ENCODE measurements at regions not wholly inside any gene's neighbourhood (a gene's known extent, or its start where the extent isn't known, plus 50 kb on each side); places are given as distances from the start of the nearest gene placed in this dataset.

- TF ChIP-seq E4F1 (IDR thresholded peaks at IDR 0.05; ENCODE audit: borderline replicate concordance, partially characterized antibody) (no peak), NFIC (IDR thresholded peaks at IDR 0.05; ENCODE audit: low read depth, low read length) (no peak), KDM1A (IDR thresholded peaks at IDR 0.05; ENCODE audit: borderline replicate concordance) (no peak), IRF3 (IDR thresholded peaks at IDR 0.05) (no peak), ZBTB11 (CRISPR knock-in tag; IDR thresholded peaks at IDR 0.05) (no peak)
Observed at GRCh38 chr10:117905404-117905803, 141.3 kb downstream of the RAB11FIP2 start (continued).

- Histone ChIP-seq H3K4me3 (no peak overlapping the region), H3K79me2 (ENCODE audit: control insufficient read depth, insufficient read depth, low read length) (no peaks in the 10 kb centered on the region), H3K9ac (ENCODE audit: control insufficient read depth, insufficient read depth, low read length) (no peak overlapping the region), H3K4me1 (ENCODE audit: control insufficient read depth, insufficient read depth, low read length) (no peaks in the 10 kb centered on the region), H4K20me1 (ENCODE audit: control insufficient read depth, insufficient read depth) (no peaks in the 10 kb centered on the region), H3K27ac (ENCODE audit: control insufficient read depth, insufficient read depth) (no peak overlapping the region), H3K4me2 (ENCODE audit: control insufficient read depth, insufficient read depth) (no peak overlapping the region), H3K36me3 (ENCODE audit: control insufficient read depth in 2 of 2, insufficient read depth in 2 of 2, low read length in 1 of 2) (no peaks in the 10 kb centered on the region), H2AFZ (ENCODE audit: control insufficient read depth, low read depth, low read length) (no peak overlapping the region), H3K9me3 (replicated peaks; ENCODE audit: control insufficient read depth, insufficient read depth, low read length) (no peaks in the 10 kb centered on the region), H3K27me3 (replicated peaks in 1 of 2; ENCODE audit: control insufficient read depth in 2 of 2, insufficient read depth in 2 of 2, low read length in 1 of 2) (no peaks in the 10 kb centered on the region)
- no TSS peak for BruUV-seq (replicated peaks)
- TF ChIP-seq NBN (IDR thresholded peaks at IDR 0.05) (no peak), PAX8 (IDR thresholded peaks at IDR 0.05) (no peak), IRF3 (IDR thresholded peaks at IDR 0.05) (no peak), EED (IDR thresholded peaks at IDR 0.05; ENCODE audit: low read depth) (no peak), STAT3 (IDR thresholded peaks at IDR 0.05; ENCODE audit: low read depth, low read length) (no peak), SUZ12 (IDR thresholded peaks at IDR 0.05; ENCODE audit: unreplicated experiment) (no peak), SREBF1 (IDR thresholded peaks at IDR 0.05; ENCODE audit: low read length) (no peak)
- intact Hi-C loops (cut with micrococcal nuclease; ENCODE audit: unreplicated experiment) (no loop called here), in situ Hi-C loops (cut with MboI) (no loop called here)
- CTCF ChIA-PET = no interaction called here
- POLR2A ChIA-PET = no interaction called here
- no peak for ATAC-seq
- FAIRE-seq = no peak
- WGBS (ENCODE audit: insufficient coverage, insufficient replicate concordance, low lambda C conversion rate, missing lambda C conversion rate) = 46% methylated on average over 2 of the region's 2 CpGs
- SMC1A ChIA-PET (ENCODE audit: uncharacterized antibody, unreplicated experiment) = no interaction called here
- DNase-seq (ENCODE audit: low read depth, low spot score) = no peak
- RAD21 ChIA-PET (ENCODE audit: unreplicated experiment) = no interaction called here
Observed at GRCh38 chr10:117911684-117912083, 135.1 kb downstream of the RAB11FIP2 start.

Data from GM12878 (cell line).